NCI-H2029 (cell line): ENCODE measurements at regions not wholly inside any gene's neighbourhood (a gene's known extent, or its start where the extent isn't known, plus 50 kb on each side); places are given as distances from the start of the nearest gene placed in this dataset.

Experiments
- DNase-seq: peaks from one replicate; lab custom pipeline; 2025; lab: John Stamatoyannopoulos, UW

DNA sequence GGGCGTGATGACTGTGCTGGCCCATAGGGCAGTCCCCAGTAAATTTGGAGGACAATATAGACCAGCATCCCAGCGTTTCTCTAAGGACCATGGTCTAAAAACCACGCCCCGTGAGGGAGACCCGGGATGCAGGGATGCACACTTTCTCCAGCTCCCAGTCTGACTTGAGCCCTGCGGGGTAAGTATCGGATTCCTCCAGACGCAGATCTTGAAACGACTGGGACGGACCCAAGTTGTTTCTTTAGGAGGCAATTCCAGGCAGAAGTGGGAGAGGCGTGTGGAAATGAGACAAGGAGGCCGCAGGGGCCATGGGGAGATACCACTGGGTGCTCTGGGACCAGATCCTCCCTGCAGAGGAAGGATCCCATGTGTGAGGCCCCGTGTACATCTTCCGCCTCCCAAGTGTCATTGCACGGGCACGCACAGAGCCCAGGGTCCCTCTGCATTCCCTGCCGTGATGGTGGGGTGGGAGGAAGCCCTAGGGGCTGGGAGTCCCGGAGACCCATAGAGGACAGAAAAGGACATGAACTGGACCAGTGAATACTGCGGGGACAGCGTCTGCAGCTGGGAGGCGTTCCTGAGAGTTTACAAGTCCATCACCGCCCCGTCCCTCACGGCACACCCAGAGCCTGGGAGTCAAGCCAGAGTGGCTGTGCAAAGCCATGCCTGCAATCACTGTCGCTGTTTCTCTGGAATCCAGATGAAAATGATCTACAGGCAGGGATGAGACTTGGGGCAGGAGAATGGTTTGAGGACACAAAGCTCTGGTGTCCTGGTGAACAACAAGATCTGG lies 522.9 kb downstream of the CDH26 start:
- DNase-seq: no peak

DNA sequence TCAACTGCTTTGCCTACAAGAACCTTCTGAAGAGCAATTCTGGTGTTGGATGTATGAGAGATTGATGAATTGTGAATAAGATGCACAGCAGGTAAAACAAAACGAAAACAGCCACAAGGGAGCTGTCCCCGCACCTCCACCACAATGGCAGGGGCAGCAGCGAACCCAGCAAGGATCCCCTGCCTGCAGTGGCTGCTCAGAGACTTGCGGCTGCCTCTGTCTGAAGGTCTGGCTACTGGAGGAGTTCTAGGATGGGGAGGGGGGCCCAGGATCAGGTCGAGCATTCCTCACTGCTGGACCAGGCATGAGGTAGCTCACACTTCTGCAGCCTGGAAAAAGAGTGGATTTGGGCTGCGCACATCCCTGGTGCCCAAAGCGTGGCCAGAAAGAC lies 523.5 kb downstream of the CDH26 start:
- no peak for DNase-seq

GRCh38 chr20:60482221-60483008 lies 524.2 kb downstream of the CDH26 start:
- no peak for DNase-seq

- no peak for DNase-seq
Observed at GRCh38 chr20:60483371-60483770, 525.1 kb downstream of the CDH26 start.

GRCh38 chr20:60484316-60484715 lies 526.1 kb downstream of the CDH26 start:
- no peak for DNase-seq

DNA sequence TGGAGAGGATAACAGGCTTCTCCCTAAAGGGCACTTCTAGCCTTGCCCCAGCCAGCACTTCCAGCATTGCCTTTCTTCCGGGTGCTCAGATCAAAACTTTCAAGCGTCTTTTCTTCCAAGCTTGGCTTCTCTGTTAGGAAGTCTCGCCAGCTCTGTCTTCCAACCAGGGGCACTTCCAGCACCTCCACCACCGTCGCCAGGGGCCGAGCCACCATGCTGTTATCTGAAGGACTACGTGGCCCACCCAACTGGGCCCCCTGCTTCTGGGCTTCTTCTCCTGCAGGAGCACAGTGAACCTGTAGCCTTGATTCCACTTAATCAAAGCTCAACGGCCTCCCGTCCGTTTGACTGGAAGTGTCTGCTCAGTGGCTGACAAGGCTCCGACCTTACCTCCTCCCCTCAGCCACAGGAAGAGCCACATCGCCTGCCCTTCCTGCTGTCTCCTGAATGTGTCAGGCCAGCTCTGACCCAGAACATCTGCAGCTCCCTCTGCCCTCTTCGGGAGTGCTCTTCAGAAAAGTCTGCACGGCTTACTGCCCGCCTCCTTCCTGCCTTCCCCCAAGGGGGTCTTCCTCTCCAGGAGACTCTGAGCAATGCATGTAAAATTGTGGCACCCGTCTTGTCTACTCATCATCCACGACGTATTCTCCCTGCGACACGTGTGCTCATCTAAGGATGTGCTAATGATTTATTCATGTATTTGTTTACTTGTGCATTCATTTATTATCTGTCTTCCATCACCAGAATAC lies 527.0 kb downstream of the CDH26 start:
- no peak for DNase-seq

- DNase-seq: no peak
Observed at GRCh38 chr20:60486315-60486714, 528.1 kb downstream of the CDH26 start.

- no peak for DNase-seq
Observed at GRCh38 chr20:60486937-60487336, 528.7 kb downstream of the CDH26 start.

DNA sequence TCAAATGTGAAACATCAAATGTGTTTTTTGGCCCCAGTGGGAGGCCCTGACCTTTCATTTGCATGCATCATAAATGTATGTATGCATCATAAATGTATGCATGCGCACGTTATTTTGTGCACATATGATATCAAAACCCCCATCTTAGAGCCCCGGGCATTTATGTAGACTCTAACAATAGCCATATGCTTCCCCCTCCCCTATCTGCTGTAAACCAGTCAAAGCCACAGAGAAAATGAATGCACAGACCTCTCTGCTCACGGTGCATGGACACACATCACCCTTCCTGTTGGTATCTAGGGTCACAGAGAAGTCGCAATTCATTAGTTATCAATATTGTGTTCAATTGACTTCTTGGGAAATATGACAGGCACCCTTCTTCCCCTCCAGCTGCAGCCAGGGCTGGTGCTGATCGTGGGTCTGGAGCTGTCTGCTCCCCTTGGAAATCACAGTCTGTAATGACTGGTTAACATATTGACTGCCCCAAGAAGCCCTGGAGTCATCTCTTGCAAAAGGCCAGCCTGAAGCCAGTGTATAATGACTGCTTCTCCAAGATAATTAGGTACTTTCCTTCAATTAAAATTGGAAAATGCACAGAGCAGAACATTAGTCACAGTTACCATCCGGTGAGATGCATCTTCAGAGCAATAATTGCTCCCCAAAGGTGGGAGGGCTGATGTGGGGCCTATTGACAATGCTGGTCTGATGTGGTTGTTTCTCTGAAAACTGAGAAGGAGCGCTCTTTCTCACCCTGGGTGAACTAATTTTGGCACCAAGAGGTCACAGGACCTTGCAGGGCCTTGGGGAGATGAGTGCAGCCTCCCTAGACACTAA lies 532.2 kb downstream of the CDH26 start:
- DNase-seq: no peak

GRCh38 chr20:60491051-60491581 lies 532.9 kb downstream of the CDH26 start:
- DNase-seq: no peak

DNA sequence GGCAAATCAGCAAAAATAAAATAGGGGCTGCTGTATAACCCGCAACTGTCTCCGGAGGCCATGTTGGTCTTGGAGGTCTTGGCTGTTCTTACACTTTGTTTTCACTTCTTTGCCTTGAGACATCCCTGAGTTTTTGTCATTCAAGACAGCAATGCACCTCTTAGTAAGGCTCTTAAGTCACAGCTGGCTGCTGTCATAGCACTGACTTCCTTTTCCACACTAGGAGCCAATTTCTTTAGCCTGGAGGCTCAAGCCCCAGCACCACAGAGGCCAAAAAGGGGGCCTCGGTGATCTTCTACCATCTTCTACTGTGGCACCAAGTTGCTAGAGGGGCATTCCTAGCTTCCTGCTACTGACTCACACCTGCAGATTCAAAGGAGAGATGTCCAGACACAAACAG lies 536.3 kb downstream of the CDH26 start:
- no peak for DNase-seq

DNA sequence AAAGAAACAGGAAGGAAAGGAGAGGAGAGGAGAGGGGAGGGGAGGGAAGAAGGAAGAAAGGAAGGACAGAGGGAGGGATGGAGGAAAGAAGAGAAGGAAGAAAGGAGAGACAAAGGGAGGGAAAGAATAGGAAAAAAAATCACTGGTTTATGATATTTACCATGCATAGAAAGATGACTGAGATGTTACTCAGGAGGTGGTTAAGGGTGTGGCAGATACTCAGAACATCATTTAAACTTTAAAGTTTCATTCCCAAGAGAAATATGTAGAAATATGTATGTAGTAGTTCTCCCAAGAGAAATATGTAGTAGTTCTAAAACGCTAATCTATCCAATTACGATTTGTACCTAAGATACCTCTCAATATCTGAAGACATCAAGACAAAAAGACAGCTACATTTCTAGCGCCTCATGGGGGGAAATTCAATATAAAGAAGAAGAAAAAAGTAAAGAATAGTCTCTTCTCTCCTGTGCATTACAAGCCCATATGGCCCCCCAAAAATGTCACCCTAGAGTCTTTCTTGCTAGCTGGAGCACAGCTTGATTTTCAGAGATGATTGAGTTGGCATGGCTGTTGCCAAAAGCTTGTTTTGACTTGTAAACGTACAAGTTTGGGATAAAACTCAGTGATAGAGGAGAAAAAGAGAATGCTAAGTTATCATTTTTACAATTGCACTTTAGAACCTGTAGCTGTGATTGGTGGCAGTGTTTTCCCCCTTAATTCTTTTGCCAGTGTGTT lies 539.2 kb downstream of the CDH26 start:
- DNase-seq: no peak

DNA sequence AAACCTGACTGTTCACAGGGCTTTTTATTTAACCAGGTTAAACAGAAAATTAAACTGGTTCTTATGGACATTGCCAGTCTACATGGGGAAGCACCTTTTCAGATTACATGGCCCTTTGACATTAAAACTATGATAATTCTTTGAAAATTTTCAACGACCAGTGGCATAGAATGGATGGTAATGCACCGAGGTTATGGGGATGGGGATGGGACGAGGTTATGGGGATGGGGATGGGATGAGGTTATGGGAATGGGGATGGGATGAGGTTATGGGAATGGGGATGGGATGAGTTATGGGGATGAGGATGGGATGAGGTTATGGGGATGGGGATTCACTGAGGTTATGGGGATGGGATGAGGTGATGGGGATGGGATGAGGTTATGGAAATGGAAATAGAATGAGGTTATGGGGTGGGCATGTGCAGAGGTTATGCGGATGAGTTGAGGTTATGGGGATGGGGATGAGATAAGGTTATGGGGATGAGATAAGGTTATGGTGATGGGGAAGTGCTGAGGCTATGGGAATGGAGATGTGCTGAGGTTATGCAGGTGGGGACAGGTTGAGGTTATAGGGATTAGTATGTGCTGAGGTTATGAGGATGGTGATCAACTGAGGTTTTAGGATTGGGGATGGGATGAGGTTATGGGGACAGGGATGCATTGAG lies 541.9 kb downstream of the CDH26 start:
- DNase-seq: no peak

DNA sequence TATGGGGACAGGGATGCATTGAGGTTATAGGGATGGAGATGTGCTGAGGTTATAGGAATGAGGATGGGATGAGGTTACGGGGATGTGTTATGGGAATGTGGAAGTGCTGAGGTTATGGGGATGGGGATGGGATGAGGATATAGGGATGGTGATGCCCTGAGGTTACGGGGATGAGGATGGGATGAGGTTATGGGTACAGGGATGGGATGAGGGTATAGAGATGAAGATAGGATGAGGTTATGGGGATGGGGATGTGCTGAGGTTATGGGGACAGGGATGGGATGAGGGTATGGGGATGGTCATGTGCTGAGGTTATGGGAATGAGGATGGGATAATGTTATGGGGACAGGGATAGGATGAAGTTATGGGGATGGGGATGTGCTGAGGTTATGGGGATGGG lies 542.8 kb downstream of the CDH26 start:
- no peak for DNase-seq

DNA sequence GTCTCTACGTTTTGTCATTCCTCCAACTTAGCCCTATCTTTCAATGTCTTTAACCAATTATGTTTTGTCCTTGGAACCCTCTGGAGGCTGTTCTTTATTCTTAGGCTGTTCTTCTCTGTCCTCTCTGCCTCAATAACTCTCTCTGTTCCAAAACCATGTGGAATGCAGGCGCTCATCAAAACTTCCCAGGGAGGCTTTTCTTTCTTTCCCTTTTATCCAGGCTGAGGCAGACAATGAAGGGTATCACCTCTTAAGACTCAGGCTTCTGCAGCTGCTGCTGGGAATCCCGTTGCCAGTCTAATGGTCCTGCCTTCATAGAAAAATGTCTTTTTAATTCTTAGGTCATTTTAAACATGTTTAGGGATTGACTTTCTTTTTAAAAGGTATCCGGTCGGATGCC lies 544.7 kb downstream of the CDH26 start:
- DNase-seq: no peak

DNA sequence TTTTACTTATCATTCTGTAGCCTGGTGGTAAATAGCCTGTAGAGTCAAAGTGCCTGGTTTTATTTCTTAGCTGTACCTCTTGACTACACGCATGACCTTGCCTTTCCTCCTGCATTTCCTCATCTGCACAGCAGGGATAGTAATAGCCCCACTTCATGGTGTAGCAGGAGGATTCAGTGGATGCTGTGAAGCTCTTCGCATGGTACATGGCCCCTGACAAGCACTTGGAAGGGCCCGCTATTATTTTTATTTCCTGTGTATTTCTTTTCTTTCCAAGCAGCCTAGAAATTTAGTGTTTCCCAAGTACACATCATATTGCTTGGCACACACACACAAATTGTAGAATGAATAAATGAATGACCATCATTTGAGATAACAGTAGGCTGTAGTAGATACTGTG lies 547.2 kb downstream of the CDH26 start:
- no peak for DNase-seq

GRCh38 chr20:60506061-60506460 lies 547.8 kb downstream of the CDH26 start:
- no peak for DNase-seq

DNA sequence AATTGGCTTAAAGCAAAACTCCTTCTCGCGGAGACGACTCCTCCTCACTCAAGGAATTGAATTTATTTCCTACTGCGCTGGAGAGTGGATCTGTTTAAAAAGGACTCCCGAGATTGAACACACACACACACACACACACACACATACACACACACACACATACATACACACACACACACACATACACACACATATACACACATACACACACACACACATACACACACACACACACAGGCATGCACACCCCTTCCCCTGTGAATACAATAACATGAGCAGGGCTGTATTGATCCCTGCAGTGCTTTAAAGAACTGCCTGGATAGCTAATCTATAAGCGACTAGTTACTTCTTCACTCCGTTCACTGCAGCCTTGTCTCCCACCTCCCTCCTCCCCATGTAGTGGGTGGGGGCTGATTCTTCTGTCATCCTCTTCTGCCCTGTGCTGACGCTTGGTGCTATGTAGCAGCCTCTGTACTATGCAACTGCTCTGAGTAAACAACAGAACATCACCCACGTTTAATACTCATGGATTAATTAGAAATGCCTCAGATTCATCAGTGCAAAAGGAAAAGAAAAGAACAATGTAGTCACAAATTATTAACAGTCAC lies 549.0 kb downstream of the CDH26 start:
- DNase-seq: no peak

GRCh38 chr20:60509407-60509806 lies 551.2 kb downstream of the CDH26 start:
- no peak for DNase-seq

DNA sequence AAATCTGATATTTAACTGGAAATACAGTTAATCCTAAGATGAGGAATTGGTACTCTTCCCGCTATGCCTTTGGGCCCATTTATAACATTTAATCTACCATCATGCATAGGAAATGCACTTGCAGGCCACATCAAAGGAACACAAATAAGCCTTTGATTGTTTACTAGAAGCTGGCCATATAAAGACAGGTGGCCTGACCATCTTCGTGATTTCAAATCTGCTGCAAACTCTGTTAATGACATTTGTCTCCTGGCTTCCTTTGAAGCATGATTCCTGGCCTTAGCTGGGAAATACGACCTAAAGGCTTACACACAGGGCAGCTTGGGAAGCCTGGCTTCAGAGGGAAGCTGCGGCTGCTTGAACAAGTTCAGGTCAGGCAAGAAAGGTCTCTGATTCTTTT lies 552.1 kb downstream of the CDH26 start:
- DNase-seq: no peak
